GM12878 (cell line): ENCODE measurements at regions not wholly inside any gene's neighbourhood (a gene's known extent, or its start where the extent isn't known, plus 50 kb on each side); places are given as distances from the start of the nearest gene placed in this dataset.

Experiments used
- ATAC-seq: fragments of 200-7000 bp; cut with Tn5 transposase; 3 replicates; pipeline ENCODE4 v1.9.1; 2020; ENCODE audit warnings: mild to moderate bottlenecking, moderate library complexity
- BruUV-seq: library from RNA; stranded (reverse); fragments of 400-500 nt; replicated peaks from 2 replicates; lab custom pipeline; 2021; lab: Mats Ljungman, UMichigan
- CTCF ChIA-PET: fragments of 300-600 bp; sonication (Branson Sonifier 250); formaldehyde crosslinking; extraction: SDS; loops from one replicate; lab custom pipeline; 2021; ENCODE audit warnings: inconsistent platforms; lab: Yijun Ruan, JAX
- POLR2A ChIA-PET: fragments of 350-600 bp; formaldehyde crosslinking; extraction: SDS; loops from one replicate; lab custom pipeline; 2021; ENCODE audit warnings: inconsistent platforms; lab: Charles Lee
- RAD21 ChIA-PET: fragments of 300-600 bp; sonication (Branson Sonifier 250); formaldehyde crosslinking; loops from one replicate; lab custom pipeline; 2023; ENCODE audit warnings: antibody characterized with exemption; ENCODE audit not compliant: unreplicated experiment; lab: Charles Lee
- SMC1A ChIA-PET: fragments of 300-600 bp; sonication (Branson Sonifier 250); formaldehyde crosslinking; loops from one replicate; lab custom pipeline; 2023; ENCODE audit not compliant: unreplicated experiment, uncharacterized antibody; lab: Charles Lee
- DNase-seq: peaks from one replicate; pipeline ENCODE4 v3.0.0-alpha.2; 2011; ENCODE audit warnings: low read depth, low spot score
- FAIRE-seq: peaks from 3 replicates; lab custom pipeline; 2011; peaks lifted over from hg19 to GRCh38; lab: Jason Lieb, UNC
- H2AFZ ChIP-seq: 2 replicates; pipeline ENCODE4 v1.6.0; 2011; ENCODE audit warnings: low read depth, low read length, control low read depth; ENCODE audit not compliant: control insufficient read depth
- H3K27ac ChIP-seq: 2 replicates; pipeline ENCODE4 v1.5.1; 2011; ENCODE audit warnings: control low read depth; ENCODE audit not compliant: control insufficient read depth, insufficient read depth
- H3K27me3 ChIP-seq, 2 experiments: replicated peaks in 1 of 2; 2 replicates each; pipeline versions ENCODE4 v1.6.0 to v1.6.1; 2011; ENCODE audit warnings: low read length in 1 of 2; ENCODE audit not compliant: control insufficient read depth in 2 of 2, insufficient read depth in 2 of 2
- H3K36me3 ChIP-seq, 2 experiments: 2 replicates each; pipeline ENCODE4 v1.5.1; 2011; ENCODE audit warnings: low read length in 1 of 2; ENCODE audit not compliant: control insufficient read depth in 2 of 2, insufficient read depth in 2 of 2
- H3K4me1 ChIP-seq: 2 replicates; pipeline ENCODE4 v1.6.1; 2011; ENCODE audit warnings: mild to moderate bottlenecking, low read length, moderate library complexity, mixed read lengths; ENCODE audit not compliant: control insufficient read depth, insufficient read depth
- H3K4me2 ChIP-seq: 2 replicates; pipeline ENCODE4 v1.6.0; 2011; ENCODE audit warnings: control low read depth; ENCODE audit not compliant: control insufficient read depth, insufficient read depth
- H3K4me3 ChIP-seq: fragments of 200-600 bp; sonication (generic); 2 replicates; pipeline ENCODE4 v1.5.1; 2016
- H3K79me2 ChIP-seq: 2 replicates; pipeline ENCODE4 v1.6.0; 2011; ENCODE audit warnings: low read length; ENCODE audit not compliant: control insufficient read depth, insufficient read depth
- H3K9ac ChIP-seq: 2 replicates; pipeline ENCODE4 v1.8.0; 2011; ENCODE audit warnings: low read length, control low read depth, mixed read lengths; ENCODE audit not compliant: control insufficient read depth, insufficient read depth
- H3K9me3 ChIP-seq: replicated peaks from 3 replicates; pipeline ENCODE4 v1.5.1; 2011; ENCODE audit warnings: mild to moderate bottlenecking, low read length; ENCODE audit not compliant: control insufficient read depth, insufficient read depth
- H4K20me1 ChIP-seq: 2 replicates; pipeline ENCODE4 v1.6.0; 2011; ENCODE audit not compliant: control insufficient read depth, insufficient read depth
- CHD2 ChIP-seq: IDR thresholded peaks from 2 replicates; pipeline ENCODE4 v1.6.1; 2011; ENCODE audit warnings: low read depth, low read length, improper control_type of control experiment, borderline replicate concordance
- HDGF ChIP-seq: fragments of 450-650 bp; IDR thresholded peaks from 2 replicates; pipeline ENCODE4 v1.6.1; 2016; ENCODE audit warnings: antibody characterized with exemption
- IRF4 ChIP-seq: IDR thresholded peaks from 2 replicates; pipeline ENCODE4 v1.6.1; 2011; ENCODE audit warnings: low read depth, low read length
- JUNB ChIP-seq: IDR thresholded peaks from 2 replicates; pipeline ENCODE4 v1.6.1; 2016; ENCODE audit warnings: antibody characterized with exemption, mild to moderate bottlenecking
- KAT2A ChIP-seq: conservative IDR thresholded peaks from 2 replicates; pipeline ENCODE4 v1.6.1; 2011; ENCODE audit warnings: low read depth, low read length; ENCODE audit not compliant: control insufficient read depth
- NR2C2 ChIP-seq: IDR thresholded peaks from 2 replicates; pipeline ENCODE4 v1.6.1; 2011; ENCODE audit warnings: borderline replicate concordance, low read depth; ENCODE audit not compliant: control insufficient read depth, insufficient read length
- POLR2A ChIP-seq: IDR thresholded peaks from 2 replicates; pipeline ENCODE4 v1.6.1; 2011; ENCODE audit warnings: low read depth, mild to moderate bottlenecking, low read length
- SUZ12 ChIP-seq: fragments of 200-600 bp; sonication (generic); IDR thresholded peaks from one replicate; pipeline ENCODE4 v1.6.1; 2018; ENCODE audit warnings: antibody characterized with exemption, mild to moderate bottlenecking; ENCODE audit not compliant: unreplicated experiment
- WGBS: methylation state at CpG from one replicate; pipeline ENCODE4 v1.1.6; 2016; ENCODE audit warnings: low lambda C conversion rate; ENCODE audit not compliant: insufficient replicate concordance, insufficient coverage; ENCODE audit errors: missing lambda C conversion rate; 5-methylcytosine and 5-hydroxymethylcytosine counted together
- in situ Hi-C: fragments of 300-500 bp; cut with MboI; formaldehyde crosslinking; loops from 9 replicates; pipeline ENCODE4 v1.14.3; 2018; ENCODE audit warnings: mixed read lengths
- intact Hi-C: fragments of 100-400 bp; cut with micrococcal nuclease; formaldehyde crosslinking; loops from one replicate; pipeline ENCODE4 v1.14.2; 2022; ENCODE audit not compliant: unreplicated experiment
- TF ChIP-seq, protein P1 (sequence below): fragments of 450-650 bp; IDR thresholded peaks from 2 replicates; pipeline ENCODE4 v1.6.1; 2016; ENCODE audit warnings: mild to moderate bottlenecking
- TF ChIP-seq, protein P2 (sequence below): IDR thresholded peaks from 2 replicates; pipeline ENCODE4 v1.6.1; 2011; ENCODE audit warnings: borderline replicate concordance, low read depth, mild to moderate bottlenecking, moderate library complexity, low read length; ENCODE audit not compliant: insufficient read depth, poor library complexity, severe bottlenecking
- TF ChIP-seq, protein P3 (sequence below): fragments of 450-650 bp; conservative IDR thresholded peaks from 2 replicates; pipeline ENCODE4 v1.6.1; 2017; ENCODE audit warnings: mild to moderate bottlenecking, moderate library complexity
- TF ChIP-seq, protein P4 (sequence below): IDR thresholded peaks from 2 replicates; pipeline ENCODE4 v1.6.1; 2011; ENCODE audit warnings: borderline replicate concordance, low read depth, mild to moderate bottlenecking, moderate library complexity, mixed read lengths, low read length; ENCODE audit not compliant: insufficient read depth; ENCODE audit errors: extremely low read length
- TF ChIP-seq, protein P5 (sequence below): fragments of 150-350 bp; IDR thresholded peaks from 2 replicates; pipeline ENCODE4 v1.6.1; 2014; ENCODE audit warnings: mild to moderate bottlenecking, low read depth, low read length
- TF ChIP-seq, protein P6 (sequence below): IDR thresholded peaks from 2 replicates; pipeline ENCODE4 v1.6.1; 2012; ENCODE audit warnings: low read depth, low read length, improper control_type of control experiment

DNA sequence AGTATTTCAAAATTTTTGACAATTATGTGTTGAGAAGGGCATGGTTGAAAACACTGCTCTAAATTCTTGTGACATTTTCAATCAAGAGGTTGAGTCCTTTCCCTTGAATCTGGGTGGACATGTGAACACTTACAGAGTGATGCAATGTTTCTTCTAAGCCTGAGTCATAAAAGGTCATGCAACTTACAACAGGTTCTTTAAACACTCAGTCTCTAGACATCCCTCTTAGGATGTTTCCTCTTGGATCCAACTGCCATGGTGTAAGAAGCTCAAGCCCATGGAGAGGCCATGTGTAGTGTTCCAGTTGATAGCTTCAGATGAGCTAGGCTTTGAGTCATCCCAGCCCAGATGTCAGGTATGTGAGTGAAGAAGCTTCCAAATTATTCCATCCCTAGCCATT lies 232.2 kb upstream of the MAOA start (continued):
- TF ChIP-seq, protein P1, sequence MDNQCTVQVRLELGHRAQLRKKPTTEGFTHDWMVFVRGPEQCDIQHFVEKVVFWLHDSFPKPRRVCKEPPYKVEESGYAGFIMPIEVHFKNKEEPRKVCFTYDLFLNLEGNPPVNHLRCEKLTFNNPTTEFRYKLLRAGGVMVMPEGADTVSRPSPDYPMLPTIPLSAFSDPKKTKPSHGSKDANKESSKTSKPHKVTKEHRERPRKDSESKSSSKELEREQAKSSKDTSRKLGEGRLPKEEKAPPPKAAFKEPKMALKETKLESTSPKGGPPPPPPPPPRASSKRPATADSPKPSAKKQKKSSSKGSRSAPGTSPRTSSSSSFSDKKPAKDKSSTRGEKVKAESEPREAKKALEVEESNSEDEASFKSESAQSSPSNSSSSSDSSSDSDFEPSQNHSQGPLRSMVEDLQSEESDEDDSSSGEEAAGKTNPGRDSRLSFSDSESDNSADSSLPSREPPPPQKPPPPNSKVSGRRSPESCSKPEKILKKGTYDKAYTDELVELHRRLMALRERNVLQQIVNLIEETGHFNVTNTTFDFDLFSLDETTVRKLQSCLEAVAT = no peak

DNA sequence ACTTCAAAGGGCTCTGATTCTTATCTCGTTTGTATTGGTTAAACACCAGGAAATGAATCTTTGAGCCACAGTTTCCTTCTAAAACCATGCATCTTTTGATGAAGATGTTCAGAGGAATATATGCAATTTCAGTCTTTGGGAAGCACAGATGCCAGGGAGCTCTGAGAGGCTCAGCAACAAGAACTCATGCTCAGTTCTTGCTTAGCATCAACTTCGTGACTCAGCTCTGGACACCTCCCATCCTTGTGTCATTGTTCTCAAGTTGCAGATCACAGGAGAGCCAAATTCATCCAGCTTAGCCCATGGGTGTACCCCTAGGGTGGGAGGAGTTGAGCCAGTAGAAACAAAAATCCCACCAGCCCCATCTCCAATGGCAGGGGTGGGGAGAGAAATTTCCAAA lies 219.6 kb upstream of the MAOA start:
- Histone ChIP-seq H3K79me2 (no peaks in the 10 kb centered on the region), H3K4me3 (no peak overlapping the region), H4K20me1 (no peaks in the 10 kb centered on the region), H3K9ac (no peak overlapping the region), H3K27me3 (no peaks in the 10 kb centered on the region), H3K27ac (no peak overlapping the region), H3K4me1 (no peaks in the 10 kb centered on the region), H3K9me3 (no peaks in the 10 kb centered on the region), H3K36me3 (no peaks in the 10 kb centered on the region), H3K4me2 (no peak overlapping the region), H2AFZ (no peak overlapping the region)
- FAIRE-seq (no peak), DNase-seq (no peak), ATAC-seq (no peak)
- CTCF ChIA-PET = no interaction called here
- POLR2A ChIA-PET = no interaction called here
- intact Hi-C loops (no loop called here), in situ Hi-C loops (no loop called here)
- BruUV-seq = no TSS peak
- WGBS = 6% methylated on average over 2 of the region's 2 CpGs
- SMC1A ChIA-PET = no interaction called here
- RAD21 ChIA-PET = no interaction called here
- TF ChIP-seq HDGF (no peak), NR2C2 (no peak), JUNB (no peak), IRF4 (no peak), POLR2A (no peak), KAT2A (no peak), CHD2 (no peak), SUZ12 (no peak)
- TF ChIP-seq, protein P2, sequence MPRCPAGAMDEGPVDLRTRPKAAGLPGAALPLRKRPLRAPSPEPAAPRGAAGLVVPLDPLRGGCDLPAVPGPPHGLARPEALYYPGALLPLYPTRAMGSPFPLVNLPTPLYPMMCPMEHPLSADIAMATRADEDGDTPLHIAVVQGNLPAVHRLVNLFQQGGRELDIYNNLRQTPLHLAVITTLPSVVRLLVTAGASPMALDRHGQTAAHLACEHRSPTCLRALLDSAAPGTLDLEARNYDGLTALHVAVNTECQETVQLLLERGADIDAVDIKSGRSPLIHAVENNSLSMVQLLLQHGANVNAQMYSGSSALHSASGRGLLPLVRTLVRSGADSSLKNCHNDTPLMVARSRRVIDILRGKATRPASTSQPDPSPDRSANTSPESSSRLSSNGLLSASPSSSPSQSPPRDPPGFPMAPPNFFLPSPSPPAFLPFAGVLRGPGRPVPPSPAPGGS = no peak
- TF ChIP-seq, protein P3, sequence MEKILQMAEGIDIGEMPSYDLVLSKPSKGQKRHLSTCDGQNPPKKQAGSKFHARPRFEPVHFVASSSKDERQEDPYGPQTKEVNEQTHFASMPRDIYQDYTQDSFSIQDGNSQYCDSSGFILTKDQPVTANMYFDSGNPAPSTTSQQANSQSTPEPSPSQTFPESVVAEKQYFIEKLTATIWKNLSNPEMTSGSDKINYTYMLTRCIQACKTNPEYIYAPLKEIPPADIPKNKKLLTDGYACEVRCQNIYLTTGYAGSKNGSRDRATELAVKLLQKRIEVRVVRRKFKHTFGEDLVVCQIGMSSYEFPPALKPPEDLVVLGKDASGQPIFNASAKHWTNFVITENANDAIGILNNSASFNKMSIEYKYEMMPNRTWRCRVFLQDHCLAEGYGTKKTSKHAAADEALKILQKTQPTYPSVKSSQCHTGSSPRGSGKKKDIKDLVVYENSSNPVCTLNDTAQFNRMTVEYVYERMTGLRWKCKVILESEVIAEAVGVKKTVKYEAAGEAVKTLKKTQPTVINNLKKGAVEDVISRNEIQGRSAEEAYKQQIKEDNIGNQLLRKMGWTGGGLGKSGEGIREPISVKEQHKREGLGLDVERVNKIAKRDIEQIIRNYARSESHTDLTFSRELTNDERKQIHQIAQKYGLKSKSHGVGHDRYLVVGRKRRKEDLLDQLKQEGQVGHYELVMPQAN = no peak
- TF ChIP-seq, protein P4, sequence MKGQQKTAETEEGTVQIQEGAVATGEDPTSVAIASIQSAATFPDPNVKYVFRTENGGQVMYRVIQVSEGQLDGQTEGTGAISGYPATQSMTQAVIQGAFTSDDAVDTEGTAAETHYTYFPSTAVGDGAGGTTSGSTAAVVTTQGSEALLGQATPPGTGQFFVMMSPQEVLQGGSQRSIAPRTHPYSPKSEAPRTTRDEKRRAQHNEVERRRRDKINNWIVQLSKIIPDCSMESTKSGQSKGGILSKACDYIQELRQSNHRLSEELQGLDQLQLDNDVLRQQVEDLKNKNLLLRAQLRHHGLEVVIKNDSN = no peak
- TF ChIP-seq, protein P5, sequence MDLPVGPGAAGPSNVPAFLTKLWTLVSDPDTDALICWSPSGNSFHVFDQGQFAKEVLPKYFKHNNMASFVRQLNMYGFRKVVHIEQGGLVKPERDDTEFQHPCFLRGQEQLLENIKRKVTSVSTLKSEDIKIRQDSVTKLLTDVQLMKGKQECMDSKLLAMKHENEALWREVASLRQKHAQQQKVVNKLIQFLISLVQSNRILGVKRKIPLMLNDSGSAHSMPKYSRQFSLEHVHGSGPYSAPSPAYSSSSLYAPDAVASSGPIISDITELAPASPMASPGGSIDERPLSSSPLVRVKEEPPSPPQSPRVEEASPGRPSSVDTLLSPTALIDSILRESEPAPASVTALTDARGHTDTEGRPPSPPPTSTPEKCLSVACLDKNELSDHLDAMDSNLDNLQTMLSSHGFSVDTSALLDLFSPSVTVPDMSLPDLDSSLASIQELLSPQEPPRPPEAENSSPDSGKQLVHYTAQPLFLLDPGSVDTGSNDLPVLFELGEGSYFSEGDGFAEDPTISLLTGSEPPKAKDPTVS = no peak
- TF ChIP-seq, protein P6, sequence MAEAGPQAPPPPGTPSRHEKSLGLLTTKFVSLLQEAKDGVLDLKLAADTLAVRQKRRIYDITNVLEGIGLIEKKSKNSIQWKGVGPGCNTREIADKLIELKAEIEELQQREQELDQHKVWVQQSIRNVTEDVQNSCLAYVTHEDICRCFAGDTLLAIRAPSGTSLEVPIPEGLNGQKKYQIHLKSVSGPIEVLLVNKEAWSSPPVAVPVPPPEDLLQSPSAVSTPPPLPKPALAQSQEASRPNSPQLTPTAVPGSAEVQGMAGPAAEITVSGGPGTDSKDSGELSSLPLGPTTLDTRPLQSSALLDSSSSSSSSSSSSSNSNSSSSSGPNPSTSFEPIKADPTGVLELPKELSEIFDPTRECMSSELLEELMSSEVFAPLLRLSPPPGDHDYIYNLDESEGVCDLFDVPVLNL = no peak
